ENCODE measurements at regions not wholly inside any gene's neighbourhood (a gene's known extent, or its start where the extent isn't known, plus 50 kb on each side); places are given as distances from the start of the nearest gene placed in this dataset.
"Not testable (repeated sequence)": the region's sequence is repeated elsewhere in the genome, so short reads cannot be mapped to it uniquely, and the experiment has no call there.

GRCh38 chr13:97539651-97540610 is 106.0 kb downstream of the RAP2A start:
- intact Hi-C loops (cut with DNase I): no loop called here
- 48 to 54% methylated on average over 4 of the region's 4 CpGs for WGBS, 2 donors
- Histone ChIP-seq H3K27ac (no peak overlapping the region), H3K4me1 (no peaks in the 10 kb centered on the region), H3K9me3 (no peaks in the 10 kb centered on the region), H3K4me3 (no peak overlapping the region), H3K36me3 (no peaks in the 10 kb centered on the region), H3K27me3 (no peaks in the 10 kb centered on the region)
- FAIRE-seq: no peak
- ATAC-seq: no peak
- DNase-seq: no peak
- TF ChIP-seq CTCF (IDR thresholded peaks at IDR 0.05): no peak

DNA sequence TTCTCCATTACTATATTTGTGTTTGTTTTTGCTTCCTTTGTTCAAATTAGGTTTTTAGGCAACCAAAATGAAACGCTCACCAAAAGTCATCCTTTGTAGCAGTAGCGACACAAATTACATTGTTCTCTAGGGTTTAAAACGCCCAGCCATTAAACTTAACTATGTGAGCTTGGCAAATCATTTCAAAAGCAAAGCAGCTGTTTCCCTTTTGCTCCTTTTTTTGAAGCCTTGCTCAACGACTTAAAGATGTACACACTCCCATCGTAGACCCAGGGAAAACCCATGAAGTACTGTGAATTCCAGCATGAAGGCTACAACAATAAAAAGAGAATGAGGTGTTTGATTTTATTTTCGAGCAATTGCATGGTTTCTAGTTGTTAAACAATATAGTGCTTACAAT is 106.7 kb downstream of the RAP2A start:
- Histone ChIP-seq H3K4me1 (no peaks in the 10 kb centered on the region), H3K27me3 (no peaks in the 10 kb centered on the region), H3K36me3 (no peaks in the 10 kb centered on the region), H3K27ac (no peak overlapping the region), H3K9me3 (no peaks in the 10 kb centered on the region), H3K4me3 (no peak overlapping the region)
- no peak for TF ChIP-seq CTCF (IDR thresholded peaks at IDR 0.05)
- intact Hi-C loops (cut with DNase I): no loop called here
- WGBS, 2 donors: 27 to 32% methylated on average over 6 of the region's 6 CpGs
- ATAC-seq: no peak
- DNase-seq: no peak
- no peak for FAIRE-seq

- no peaks in the 10 kb centered on the region for H3K9me3 ChIP-seq
- H3K4me1 ChIP-seq: no peaks in the 10 kb centered on the region
- H3K4me3 ChIP-seq: no peak overlapping the region
- H3K36me3 ChIP-seq: no peaks in the 10 kb centered on the region
- no peak for FAIRE-seq
- intact Hi-C loops (cut with DNase I): no loop called here
- H3K27ac ChIP-seq: no peak overlapping the region
- TF ChIP-seq CTCF (IDR thresholded peaks at IDR 0.05): no peak
- ATAC-seq: no peak
- DNase-seq: no peak
- WGBS, 2 donors: 62 to 68% methylated on average over 4 of the region's 4 CpGs
- no peaks in the 10 kb centered on the region for H3K27me3 ChIP-seq
Measured at GRCh38 chr13:97542102-97542685, 108.2 kb downstream of the RAP2A start.

DNA sequence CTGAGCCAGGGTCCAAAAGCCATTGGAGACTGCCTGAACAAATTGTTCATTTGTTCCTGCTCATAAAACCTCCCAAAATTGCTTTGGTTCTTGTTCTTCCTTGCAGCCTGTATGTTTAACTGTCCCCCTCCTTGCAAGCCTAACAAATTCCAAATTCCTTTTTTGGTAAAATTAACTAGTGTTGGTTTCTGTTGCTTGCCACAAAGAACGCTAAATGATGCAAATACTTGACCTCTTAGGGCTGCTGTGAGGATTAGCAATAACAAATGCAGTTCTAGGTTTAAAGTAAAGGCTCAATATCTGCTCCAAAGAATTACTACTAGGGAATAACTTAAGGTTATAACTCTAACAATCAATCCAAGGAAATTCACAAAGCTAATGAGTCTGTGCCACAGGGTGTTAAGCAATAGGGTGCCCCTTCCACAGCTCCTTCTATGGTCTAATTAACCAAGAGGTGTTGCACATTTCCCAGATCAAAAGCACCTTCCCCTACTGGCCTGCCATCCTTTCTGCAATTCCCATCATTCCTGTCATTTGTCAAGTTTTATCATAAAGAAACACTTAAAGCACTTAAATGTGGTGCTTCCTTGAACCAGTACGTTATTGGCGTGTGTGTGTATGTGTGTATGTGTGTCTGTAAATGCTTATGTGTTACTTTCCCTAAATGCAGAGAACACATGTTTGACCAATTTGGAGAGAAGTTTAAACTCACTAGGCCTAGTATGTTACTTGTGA is 110.2 kb downstream of the RAP2A start:
- no peak overlapping the region for H3K27ac ChIP-seq
- intact Hi-C loops (cut with DNase I): no loop called here
- whole genome bisulfite sequencing, 2 donors: 77 to 79% methylated on average over 3 of the region's 3 CpGs
- no peaks in the 10 kb centered on the region for H3K27me3 ChIP-seq
- H3K4me3 ChIP-seq: no peak overlapping the region
- H3K9me3 ChIP-seq: no peaks in the 10 kb centered on the region
- FAIRE-seq: no peak
- no peak for ATAC-seq
- no peak for TF ChIP-seq CTCF (IDR thresholded peaks at IDR 0.05)
- H3K4me1 ChIP-seq: no peaks in the 10 kb centered on the region
- H3K36me3 ChIP-seq: no peaks in the 10 kb centered on the region
- DNase-seq: no peak

DNA sequence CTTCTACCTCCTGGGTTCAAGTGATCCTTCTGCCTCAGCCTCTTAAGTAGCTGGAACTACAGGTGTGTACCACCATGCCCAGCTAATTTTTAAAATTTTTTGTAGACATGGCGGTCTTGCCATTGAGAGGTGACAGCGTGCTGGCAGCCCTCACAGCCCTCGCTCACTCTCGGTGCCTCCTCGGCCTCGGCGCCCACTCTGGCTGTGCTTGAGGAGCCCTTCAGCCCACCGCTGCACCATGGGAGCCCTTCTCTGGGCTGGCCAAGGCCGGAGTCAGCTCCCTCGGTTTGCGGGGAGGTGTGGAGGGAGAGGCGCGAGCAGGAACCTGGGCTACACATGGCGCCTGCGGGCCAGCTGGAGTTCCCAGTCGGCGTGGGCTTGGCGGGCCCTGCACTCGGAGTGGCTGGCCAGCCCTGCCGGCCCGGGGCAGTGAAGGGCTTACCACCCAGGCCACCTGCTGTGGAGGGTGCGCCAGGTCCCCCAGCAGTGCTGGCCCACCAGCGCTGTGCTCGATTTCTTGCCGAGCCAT is 111.1 kb downstream of the RAP2A start:
- intact Hi-C loops (cut with DNase I); H3K27me3 ChIP-seq; ATAC-seq; H3K36me3 ChIP-seq; H3K9me3 ChIP-seq; H3K4me3 ChIP-seq; FAIRE-seq; H3K27ac ChIP-seq; H3K4me1 ChIP-seq: not testable (repeated sequence)
- 89 to 90% methylated on average over 25 of the region's 25 CpGs for WGBS, 2 donors
- peak in 1 of 6 donors; percentile 50 for DNase-seq

All from pancreas (tissue), 10 donors.